Tongue (tissue), 1 donor: ENCODE measurements at regions not wholly inside any gene's neighbourhood (a gene's known extent, or its start where the extent isn't known, plus 50 kb on each side); places are given as distances from the start of the nearest gene placed in this dataset.
"Not testable (repeated sequence)": the region's sequence is repeated elsewhere in the genome, so short reads cannot be mapped to it uniquely, and the experiment has no call there.

ENCODE experiments used
- DNase-seq: peaks from one replicate; pipeline ENCODE4 v3.0.0-alpha.2; 2015

DNA sequence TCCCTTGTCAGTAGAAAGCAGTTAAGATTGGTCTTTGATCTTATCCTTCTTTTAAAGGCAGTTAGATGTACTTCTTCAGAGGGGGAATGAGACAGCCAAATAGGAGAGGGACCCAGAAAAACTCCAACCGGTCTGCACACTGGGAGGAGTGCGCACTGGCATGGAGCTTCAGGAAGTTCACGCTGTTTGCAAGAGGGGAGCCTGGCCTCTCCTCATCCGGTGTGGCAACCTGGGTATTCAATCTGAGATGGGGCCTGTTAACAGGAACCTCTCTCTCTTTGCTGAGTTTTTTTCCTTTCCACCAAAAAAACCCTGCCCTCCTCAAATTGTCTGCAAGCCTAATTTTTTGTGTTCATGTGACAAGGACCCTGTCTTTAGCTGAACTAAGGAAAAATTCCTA, 162.5 kb upstream of the OLIG3 start:
- DNase-seq, result no peak

DNA sequence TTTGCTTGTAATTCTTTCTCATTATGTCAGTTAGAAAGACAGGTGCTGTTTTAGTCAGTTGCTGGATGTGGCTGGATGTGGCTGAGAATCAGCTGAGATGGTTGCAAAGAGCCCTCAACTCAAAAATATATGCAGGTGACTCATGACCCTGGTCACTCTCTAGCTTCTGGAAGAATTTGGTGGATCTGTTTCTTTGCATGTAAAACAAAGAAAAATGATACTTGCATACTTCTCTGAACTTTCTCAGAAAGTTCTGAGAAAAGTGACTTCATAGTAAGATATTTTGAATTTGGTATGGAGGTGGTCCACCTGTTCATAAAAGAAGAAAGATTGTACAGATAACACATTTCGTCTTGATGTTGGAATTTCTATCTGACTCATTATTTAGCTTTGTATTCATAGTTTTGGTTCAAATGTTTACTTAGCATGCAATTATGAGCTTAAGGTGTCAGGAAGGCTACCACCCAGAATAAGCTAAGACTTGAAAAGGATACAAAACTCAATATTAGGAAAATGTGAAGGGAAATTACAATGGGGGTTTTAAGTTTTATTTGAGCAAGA, 163.2 kb upstream of the OLIG3 start:
- peak; percentile 47 for DNase-seq

DNA sequence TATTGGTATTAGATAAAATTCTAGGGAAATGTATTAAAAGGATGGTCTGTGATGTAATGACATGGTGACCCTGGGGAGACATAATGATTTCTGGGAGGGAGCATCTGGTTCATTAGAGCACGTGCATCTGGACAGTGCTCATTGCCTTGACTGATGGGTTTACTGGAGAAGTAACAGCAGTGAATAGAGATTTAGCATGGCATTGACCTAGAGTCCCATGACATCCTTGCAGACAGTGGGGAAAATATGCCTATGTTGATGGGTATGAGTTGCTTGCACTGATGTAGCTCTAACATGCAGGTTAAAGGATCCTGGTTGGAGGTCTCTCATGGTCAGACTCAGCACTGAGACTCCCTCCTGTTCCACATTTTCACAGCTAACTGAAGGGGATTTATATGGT, 164.1 kb upstream of the OLIG3 start:
- DNase-seq, result no peak

DNA sequence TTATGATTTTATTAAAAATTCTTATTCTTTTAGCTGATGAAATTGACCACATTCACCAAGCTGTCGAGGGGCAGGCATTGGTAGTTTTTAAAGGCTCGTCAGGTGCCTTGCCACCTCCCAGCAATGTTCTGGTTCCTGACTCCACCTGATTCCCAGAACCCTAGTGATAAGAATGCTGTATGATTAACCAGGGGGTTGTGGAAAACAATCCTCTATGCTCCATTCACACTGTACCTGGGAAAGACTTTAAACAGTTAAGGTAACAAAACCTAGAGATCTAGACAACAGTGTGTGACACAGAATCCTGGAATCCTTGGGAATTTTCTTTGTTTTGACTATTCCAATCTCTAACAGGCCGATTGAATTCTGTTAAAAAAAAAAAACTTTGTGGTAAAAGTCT, 165.7 kb upstream of the OLIG3 start:
- no peak for DNase-seq

DNA sequence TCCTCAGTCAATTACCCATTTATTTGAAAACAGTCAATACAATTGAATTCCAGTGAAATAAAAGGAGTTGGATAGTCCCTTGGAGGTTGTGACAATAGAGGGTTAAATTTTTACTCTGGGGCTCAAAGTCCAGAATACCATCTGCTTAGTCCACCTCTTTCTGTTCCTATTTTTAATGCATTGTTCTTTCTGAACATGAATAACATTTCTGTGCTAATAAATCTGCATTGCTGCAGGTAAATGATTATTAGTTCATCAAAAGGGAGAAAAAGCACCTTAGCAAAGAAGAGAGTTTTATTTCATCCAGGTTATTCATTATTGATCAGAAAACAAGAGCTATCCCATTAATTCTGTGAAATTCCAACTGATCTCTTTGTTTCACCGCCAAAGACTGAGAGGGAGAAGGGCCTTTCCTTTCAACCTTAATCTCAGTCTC, 166.1 kb upstream of the OLIG3 start:
- DNase-seq, result no peak

DNA sequence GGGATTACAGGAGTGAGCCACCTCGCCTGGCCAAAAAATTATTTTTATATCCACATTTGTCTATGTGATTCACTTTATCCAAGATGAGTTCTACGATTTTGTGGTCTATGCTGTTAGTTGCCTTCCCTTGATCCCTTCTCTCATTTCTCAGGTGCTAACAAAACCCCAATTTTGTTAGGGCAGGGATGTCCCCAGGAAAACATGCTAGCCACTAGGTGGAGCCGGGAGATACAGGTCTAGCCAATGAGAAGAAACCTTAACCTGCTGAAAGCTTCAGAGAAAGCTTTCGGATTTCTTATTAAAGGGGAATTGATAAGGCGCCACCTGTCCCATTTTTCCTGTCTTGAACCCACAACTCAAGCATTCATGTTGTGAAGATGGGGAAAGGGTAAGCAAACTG, 167.4 kb upstream of the OLIG3 start:
- DNase-seq, result peak; percentile 14

DNA sequence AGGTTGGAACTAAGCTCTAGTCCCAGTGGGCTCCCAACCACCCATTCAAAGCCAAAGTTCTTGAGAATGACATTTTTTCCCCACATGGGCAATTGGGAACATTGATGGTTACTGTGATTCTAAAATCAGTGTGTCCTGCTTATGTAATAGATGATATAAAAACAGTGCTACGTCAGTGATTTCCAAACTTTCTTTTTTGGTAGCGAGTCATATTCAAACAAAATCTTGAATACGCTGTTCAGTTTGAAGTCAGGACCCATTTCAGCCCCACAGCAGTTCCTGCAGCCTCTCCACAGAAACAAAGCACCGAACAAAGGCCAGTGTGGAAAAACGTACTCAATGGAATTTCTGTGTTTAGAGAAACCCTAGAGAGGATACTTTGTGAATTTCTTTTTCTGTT, 170.0 kb upstream of the OLIG3 start:
- no peak for DNase-seq

DNA sequence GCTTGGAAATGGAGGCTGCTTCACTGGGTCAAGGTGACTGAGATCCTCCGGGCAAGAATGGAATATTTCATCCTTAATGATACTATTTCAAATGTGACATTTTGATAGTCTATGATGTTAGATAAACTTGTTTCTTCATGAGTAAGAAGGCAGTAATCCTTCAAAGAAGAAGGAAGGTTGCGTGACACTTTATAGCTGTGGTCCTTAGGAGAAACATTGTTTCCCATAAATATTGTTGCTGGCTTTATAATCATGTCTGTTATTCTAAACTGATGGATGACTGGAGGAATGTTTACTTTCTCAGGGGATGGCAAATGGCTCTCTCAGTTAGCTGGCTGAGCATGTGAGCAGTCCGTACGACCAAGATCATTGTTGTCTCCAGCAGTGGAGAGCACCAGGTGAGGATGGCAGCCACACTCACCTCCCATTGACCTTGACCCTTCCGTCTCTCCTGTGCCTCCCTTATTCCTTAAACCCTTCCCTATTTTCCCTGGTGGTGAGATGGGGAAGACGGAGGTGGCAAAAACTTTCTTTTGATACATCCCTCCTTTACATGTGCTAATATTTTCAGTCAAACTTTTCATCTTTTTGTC, 171.2 kb upstream of the OLIG3 start:
- DNase-seq, result no peak

DNA sequence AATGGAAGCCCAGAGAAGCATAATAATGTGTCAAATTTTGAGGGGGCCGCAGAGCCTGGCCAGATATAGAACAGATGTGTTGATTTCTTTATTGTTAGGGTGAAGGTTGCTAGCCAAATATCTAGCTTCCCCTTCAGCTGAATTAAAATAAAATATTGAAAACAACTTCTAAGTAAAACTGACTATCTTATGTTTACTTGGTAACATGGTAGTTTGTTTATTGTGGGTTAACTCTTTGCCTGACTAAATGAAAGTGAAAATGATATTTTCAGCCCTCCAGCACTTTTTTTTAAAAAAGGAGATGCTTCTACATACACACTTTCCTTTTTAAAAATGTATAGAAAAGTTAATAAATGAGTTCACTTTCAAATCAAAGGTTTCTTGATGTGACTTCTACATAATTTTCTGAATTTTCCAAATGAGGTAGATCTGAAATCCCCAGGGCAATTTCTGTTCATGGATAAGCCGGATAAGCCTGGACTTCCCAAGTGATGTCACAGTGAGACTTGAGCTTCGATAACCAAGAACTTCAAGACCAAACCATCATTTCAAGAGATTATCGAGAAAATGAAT, 172.1 kb upstream of the OLIG3 start:
- no peak for DNase-seq

DNA sequence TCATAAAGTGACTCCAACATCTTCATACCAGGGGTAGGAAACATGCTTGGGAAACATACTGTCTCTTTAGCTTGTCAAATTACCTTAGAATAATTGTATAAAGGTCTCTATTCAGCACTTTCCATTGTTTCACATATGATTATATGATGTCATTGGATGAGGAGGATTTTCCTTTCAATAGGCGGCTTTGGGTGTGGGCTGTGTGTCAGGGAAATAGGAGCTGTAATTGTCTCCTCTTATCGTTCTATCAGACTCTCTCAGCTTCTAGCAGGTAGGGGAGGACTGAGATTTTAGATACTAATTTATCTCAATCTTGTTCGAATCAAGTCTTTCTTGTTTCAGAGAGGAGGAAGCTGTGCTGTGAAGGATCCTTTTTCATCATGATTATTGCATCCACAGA, 179.4 kb upstream of the OLIG3 start:
- no peak for DNase-seq

DNA sequence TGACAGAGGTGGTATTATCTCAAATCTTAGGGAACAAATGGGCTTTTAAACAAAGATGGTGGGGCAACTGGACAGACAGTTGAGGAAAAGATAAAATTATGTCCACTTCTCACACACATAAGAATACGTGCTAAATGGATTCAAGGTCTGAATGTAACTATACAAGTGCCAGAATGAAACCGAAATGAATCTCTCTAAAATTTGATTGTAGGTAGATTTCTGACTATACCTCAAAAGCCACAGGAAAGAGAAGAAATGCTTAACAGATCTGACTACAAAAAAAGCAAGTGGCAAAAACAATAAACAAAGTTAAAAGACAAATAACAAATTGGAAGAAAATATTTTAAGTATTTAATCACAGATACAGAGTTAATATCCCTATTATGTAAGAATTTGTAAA, 182.7 kb upstream of the OLIG3 start:
- no peak for DNase-seq

DNA sequence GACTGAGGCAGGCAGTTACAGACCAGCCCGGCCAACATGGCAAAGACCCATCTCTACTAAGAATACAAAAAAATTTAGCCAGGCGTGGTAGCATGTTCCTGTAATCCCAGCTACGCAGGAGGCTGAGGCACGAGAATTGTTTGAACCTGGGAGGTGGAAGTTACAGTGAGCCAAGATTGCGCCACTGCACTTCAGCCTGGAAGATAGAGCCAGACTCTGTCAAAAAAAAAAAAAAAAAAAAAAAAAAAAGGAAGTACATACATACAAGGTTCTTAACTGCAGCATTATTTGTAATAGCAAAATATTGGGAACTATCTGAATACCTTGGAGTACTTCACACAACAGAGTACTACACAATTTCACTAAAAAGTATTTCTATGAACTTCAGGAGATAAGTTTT, 183.5 kb upstream of the OLIG3 start:
- DNase-seq, result no peak

DNA sequence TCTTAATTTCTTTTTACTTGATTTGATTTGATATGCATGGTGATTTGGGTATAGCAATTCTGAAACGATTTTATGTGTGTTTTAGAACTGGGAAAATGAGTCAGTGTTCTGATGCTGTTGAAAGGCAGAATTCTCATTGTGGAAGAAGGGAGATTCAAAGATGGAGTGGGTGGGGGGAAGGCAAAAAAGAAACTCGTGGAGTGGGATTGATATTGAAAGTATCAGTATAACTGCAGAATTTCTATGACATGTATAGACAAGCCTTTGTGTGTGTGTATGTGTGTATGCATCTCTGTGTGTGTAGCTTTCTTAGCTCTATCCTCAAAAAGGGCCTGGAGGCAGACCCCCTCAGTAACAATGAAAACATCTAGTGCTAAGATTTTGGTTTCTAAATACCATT, 184.3 kb upstream of the OLIG3 start:
- DNase-seq, result no peak

DNA sequence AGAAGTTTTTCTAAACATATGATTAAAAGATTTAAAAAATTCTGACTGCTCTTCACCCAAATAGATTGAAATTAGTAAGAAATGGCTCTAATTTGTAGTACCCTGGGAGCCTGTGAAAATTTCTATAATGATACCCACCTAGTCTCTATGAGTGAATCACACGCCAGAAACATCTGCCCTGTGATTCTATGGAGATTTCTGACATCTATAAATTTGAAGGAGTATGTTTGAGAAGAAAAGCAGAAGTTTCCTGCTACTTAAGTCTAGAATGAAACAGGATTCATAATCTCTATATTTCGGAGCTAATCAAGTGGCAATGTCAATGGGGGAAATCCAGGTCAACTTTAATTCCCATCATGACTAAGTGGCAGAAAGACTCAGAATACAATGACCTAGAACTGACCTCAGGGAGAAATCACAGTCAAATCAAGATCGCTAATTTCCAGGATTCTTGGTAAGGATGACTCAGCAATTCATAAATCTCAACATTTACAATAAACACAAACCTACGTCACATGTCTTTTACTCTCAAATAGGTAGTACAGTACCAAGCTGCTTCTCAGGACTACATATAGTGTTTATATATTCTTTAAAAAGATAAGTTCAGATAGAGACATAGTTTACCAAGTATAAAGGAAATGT, 186.2 kb upstream of the TNFAIP3 start:
- DNase-seq, result no peak

DNA sequence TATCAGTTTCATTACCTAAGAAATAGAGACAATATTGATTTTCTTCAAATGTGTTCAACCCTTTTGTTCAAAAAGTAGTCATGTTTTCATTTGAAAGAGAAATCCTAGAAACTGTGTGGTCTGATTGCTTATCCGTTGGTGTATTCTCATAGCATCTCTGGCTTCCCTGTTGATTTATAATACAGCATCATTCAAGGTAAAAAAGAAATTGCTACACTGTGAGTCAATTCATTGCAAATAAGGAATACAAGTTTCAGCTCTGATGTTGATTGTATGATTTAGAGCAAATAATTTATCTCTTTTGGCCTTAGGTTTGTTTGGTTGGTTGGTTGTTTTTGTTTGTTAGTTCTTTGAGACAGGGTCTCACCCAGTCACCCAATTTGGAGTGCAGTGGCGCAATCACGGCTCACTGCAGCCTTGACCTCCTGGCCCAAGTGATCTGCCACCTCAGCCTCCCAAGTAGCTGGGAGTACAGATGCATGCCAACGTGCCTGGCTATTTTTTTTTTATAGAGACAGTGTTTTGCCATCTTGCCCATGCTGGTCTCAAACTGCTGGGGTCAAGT, 185.5 kb upstream of the TNFAIP3 start:
- DNase-seq, result no peak

DNA sequence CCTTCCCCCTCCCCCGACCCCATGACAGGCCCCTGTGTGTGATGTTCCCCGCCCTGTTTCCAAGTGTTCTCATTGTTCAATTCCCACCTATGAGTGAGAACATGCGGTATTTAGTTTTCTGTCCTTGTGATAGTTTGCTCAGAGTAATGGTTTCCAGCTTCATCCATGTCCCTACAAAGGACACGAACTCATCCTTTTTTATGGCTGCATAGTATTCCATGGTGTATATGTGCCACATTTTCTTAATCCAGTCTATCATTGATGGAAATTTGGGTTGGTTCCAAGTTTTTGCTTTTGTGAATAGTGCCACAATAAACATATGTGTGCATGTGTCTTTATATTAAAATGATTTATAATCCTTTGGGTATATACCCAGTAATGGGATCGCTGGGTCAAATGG, 184.4 kb upstream of the TNFAIP3 start:
- not testable (repeated sequence) for DNase-seq

DNA sequence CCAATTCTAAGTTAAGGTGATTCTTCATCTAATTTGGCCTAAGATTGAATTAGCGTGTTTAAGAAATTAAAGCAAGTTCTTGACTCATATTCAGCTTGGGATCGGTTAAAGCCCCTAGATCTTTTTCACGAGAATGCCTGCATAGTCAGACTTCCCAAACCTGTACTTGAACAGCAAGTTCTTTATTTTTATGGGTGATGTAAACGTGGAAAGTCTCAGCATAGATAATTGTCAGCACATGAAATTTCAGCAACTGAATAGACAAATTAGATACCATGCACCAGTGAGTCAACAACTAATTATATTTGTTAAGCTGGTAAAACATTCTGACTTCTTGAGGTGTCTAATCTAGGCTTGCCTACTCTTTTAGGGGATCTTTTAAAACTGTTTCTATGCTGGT, 183.1 kb upstream of the TNFAIP3 start:
- no peak for DNase-seq

DNA sequence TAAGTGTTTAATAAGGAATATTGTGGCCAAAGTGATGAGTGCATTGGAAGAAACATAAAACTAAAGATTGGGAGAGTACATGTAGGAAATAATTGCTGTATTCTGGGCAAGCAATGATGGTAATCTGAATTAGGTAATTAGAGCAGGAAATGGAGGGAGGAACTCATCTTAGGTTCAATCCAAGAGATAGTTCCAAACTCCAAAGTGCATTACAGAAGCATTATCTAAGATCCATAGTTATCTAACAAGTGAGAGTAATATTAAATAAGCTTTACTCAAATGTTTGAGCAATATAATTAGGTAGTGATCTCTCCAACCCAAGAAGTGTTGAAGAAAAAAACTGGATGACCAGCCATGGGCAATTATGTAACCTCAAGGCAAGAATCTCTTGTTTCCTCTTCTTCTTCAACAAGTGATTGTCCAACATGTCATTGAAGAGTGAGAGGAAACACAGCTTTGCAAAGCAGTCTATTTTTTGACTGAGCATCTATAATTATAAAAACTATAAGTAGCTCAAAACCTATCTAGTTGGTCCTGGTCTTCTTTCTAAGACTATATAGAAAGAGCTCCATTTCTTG, 181.2 kb upstream of the TNFAIP3 start:
- DNase-seq, result no peak

DNA sequence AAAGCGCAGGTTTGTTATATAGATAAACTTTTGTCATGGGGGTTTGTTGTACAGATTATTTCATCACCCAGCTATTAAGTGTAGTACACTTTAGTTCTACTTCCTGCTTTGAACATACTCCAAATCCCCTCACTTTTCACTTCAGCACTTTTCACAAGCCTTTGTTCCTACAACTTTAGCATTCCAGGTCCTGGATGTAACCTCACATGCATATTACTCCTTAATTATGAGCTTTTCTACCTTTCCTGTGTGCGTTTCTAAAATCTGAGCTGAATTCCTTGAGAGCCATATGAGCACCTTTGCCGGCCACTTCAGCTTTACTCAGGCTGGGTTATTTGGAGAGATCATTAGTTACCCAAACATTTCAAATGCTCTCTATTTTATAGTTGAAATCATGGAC, 179.2 kb upstream of the TNFAIP3 start:
- no peak for DNase-seq

DNA sequence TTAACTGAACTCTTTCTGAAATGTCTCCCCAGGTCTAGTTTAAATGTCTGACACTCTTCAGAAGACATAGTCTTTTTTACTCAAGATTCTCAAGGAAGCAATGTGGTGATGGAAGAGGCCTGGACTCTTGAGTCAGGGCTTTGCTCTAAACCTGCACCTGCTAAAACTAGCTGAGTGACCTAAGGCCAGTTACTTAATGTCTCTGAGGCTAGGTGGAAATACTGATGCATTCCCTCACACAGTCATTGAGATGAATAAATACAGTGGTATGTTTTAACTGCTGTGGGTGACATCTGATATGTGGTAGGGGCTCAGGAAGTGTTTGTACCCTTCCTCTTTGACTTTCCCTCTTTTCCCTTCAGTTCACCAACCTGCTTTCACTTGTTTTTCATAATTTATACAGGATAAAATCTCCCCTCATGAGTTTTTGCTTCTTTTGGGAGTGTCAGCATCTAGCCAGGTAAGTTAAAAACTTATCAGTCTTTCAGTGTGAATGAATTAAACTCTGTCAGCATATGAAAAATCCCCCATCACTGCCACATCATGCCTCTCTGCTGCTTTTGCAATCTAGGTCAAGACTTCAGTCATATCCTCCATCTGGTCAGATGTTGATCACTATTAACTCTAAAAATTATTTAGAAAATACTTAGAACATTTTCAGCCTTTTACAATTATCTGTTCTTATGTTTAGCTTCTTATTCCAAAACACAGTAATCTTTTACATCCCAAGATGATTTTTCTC, 178.7 kb upstream of the TNFAIP3 start:
- DNase-seq, result no peak

DNA sequence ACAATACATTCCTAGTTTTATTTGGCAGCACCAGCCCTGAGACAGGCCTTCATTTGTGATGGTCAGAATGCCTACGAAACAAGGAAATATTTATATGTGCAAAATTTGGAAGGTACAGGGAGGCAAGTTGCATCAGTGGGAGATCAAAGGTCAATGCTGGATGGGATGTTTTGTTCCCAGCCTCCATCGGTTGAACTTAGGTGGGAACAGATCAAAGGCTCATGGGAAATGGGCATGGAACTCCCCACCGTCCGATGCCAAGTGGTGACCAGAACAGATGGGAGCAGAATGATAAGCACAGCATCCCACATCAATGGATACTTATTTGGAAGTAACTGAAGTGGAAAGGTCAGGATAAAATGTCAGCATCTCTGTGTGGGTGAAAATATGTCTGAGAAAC, 177.7 kb upstream of the TNFAIP3 start:
- no peak for DNase-seq

DNA sequence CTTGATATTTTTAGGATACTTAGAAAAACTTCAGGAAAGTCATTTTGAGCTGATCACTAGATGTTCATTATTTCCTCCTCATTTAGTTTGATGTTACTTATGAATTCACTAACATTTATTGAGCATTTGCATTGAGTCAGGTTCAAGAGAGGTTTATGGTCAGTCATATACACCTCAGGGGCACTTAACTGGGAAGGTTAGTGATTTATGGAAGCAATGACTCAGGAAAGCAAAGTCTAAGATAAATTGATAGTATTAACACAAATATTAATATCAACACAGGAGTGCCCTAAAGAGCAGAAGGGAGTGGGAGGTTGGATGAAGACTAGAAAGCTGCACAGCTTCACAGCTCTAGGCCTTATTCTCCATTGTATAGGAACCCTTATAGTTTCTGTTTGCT, 177.0 kb upstream of the TNFAIP3 start:
- no peak for DNase-seq

DNA sequence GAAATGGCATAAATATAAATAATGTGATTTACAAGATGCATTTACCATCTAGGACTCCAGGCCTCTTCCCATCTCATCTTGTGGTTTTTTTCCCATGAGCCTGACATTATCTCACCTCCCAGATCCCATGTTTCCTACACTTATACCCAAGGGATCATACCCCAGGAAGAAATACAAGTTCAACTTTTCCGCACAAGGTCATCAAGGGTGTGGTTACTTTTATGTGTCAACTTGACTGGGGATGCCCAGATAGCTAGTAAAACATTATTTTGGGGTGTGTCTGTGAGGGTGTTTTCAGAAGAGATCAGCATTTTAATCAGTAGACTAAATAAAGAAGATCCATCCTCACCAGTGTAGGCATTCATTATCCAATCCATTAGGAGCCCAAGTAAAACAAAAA, 176.3 kb upstream of the TNFAIP3 start:
- DNase-seq, result no peak
